NCI-H2196 treated with DMSO at 0.1 percent for 48 hours (cell line): ENCODE measurements at regions not wholly inside any gene's neighbourhood (a gene's known extent, or its start where the extent isn't known, plus 50 kb on each side); places are given as distances from the start of the nearest gene placed in this dataset.

Source experiments
- DNase-seq: peaks from one replicate; lab custom pipeline; 2025; ENCODE audit not compliant: unreplicated experiment; lab: John Stamatoyannopoulos, UW

GRCh38 chr3:147582642-147583041 lies 173.5 kb downstream of the ZIC1 start:
- DNase-seq: no peak

GRCh38 chr3:147589016-147589415 lies 179.9 kb downstream of the ZIC1 start:
- no peak for DNase-seq

GRCh38 chr3:147604136-147604535 lies 195.0 kb downstream of the ZIC1 start:
- DNase-seq: no peak

- DNase-seq: no peak
Observed at GRCh38 chr3:147613725-147614124, 204.6 kb downstream of the ZIC1 start.

GRCh38 chr3:147614210-147614609 lies 205.0 kb downstream of the ZIC1 start:
- no peak for DNase-seq

- DNase-seq: no peak
Observed at GRCh38 chr3:147615035-147615434, 205.9 kb downstream of the ZIC1 start.

- DNase-seq: peak; percentile 32
Observed at GRCh38 chr3:147616998-147617619, 207.9 kb downstream of the ZIC1 start.

- no peak for DNase-seq
Observed at GRCh38 chr3:147618691-147619090, 209.5 kb downstream of the ZIC1 start.

- no peak for DNase-seq
Observed at GRCh38 chr3:147619921-147620560, 210.9 kb downstream of the ZIC1 start.

GRCh38 chr3:147620906-147621305 lies 211.7 kb downstream of the ZIC1 start:
- DNase-seq: no peak

- DNase-seq: no peak
Observed at GRCh38 chr3:147630921-147631415, 221.8 kb downstream of the ZIC1 start.

GRCh38 chr3:147640781-147641180 lies 231.6 kb downstream of the ZIC1 start:
- DNase-seq: no peak

- DNase-seq: no peak
Observed at GRCh38 chr3:147645761-147646160, 236.6 kb downstream of the ZIC1 start.

GRCh38 chr3:147649475-147649874 lies 240.3 kb downstream of the ZIC1 start:
- DNase-seq: no peak

GRCh38 chr3:147651107-147651778 lies 242.1 kb downstream of the ZIC1 start:
- DNase-seq: no peak

- DNase-seq: no peak
Observed at GRCh38 chr3:147652651-147653366, 243.6 kb downstream of the ZIC1 start.

GRCh38 chr3:147653367-147653923 lies 244.3 kb downstream of the ZIC1 start:
- DNase-seq: no peak

GRCh38 chr3:147654827-147655226 lies 245.7 kb downstream of the ZIC1 start:
- no peak for DNase-seq

- DNase-seq: no peak
Observed at GRCh38 chr3:147655236-147655635, 246.1 kb downstream of the ZIC1 start.

- no peak for DNase-seq
Observed at GRCh38 chr3:147656023-147656422, 246.9 kb downstream of the ZIC1 start.

- no peak for DNase-seq
Observed at GRCh38 chr3:147661916-147662315, 252.8 kb downstream of the ZIC1 start.
